ENCODE measurements at regions not wholly inside any gene's neighbourhood (a gene's known extent, or its start where the extent isn't known, plus 50 kb on each side); places are given as distances from the start of the nearest gene placed in this dataset.
A peak's percentile ranks its signal among the peaks of the same experiment; 100 is the strongest.

DNA sequence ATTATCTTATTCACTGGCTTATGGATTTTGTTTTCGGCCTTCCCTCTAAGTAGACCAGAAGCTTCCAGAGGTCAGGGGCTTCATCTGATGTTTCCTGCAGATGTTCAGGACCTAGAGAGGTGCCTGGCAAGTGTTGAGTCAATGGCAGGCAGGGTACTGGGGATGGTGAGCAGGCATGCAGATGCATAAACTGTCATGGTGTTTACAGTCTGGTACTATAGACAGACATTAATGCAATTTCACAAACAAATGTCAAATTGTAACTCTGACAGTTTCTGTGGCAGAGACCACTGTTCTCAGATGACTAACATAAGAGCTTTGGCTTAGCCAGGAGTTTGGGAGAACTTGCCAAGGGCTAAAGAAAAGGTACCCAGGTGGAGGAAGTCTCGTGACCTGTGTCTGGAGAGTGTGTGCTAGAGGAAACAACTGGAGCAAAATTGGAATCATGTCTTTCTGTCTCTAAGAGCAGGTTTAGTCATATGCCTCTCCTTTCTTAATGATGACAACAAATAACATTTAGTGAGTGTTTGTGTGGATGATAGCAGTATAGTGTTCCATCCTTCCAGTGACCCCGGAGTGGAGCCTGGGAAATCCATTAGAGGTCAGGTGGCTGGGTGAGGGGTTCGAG lies 53.7 kb upstream of the TRAK1 start:
- no peak for DNase-seq (ENCODE audit: low spot score)

- DNase-seq (ENCODE audit: low spot score), result no peak
Measured at GRCh38 chr3:42036483-42036823, 54.7 kb upstream of the TRAK1 start.

DNA sequence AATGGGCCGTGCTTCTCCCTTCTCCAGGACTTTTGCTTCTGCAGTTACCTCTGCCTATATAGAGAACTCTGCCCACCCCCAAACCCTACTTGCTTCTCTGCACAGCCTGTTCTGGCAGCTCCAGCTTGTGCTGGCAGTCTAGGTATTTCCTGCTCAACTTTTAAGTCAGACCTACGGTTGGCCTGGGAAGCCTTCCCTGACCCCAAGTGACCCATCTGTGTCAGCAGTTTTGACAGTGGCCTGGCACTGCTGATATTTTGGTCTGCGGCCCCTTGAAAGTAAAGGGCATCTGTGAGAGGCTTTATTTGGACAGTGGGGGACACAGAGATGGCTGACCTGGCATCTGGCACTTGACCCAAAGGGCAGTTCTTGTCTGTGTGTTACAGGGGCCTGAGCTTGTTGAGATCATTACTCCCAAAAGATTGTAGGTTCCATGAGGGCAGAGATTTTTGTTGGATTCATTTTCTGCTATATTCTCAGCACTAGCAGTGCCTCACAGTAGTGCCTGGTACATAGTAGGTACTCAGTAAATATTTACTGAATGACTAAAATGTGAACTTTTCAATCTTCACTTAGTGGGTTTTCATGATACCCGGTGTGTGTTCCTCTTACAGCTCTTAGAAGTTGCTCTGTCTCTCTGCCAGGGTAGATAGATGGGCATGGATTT lies 55.2 kb upstream of the TRAK1 start:
- no peak for DNase-seq (ENCODE audit: low spot score)

DNA sequence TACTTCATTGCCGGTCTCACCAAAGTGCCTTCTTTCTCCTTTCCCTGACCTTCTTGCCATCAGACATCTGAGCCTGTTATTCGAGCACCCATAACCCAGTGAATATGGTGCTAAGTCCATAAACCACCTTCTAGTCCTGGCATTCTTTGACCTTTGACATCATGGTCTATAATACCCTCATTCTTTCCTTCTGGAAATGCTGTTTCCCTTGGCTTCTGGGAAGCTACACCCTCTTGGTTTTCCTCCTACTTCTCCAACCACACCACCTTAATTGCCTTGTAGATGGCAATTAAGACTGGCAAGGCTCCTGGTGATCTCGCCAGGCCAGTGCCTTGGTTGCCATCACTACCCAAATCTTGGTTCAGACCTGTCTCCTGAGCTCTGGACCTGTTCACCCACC lies 56.1 kb upstream of the TRAK1 start:
- DNase-seq (ENCODE audit: low spot score), result no peak

DNA sequence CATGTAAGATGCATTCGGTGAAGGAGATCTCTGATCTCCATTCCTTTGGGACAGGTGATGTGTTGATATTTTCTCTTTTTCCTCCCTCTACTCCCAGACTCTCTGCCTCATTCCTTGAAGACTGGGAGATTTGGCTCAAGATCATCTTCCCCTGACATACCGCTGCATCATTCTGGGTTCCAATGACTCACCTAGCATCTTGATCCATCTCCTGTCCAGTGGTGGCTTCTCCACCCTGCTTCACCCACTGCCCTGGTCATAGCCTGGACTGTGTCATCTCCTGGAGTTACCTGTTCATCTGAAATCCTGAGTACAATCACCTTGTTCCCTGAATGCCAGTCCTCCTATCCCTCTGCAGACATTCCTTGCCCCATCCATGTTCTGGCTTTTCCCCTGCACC lies 57.4 kb upstream of the TRAK1 start:
- no peak for DNase-seq (ENCODE audit: low spot score)

GRCh38 chr3:42032693-42033349 lies 58.3 kb upstream of the TRAK1 start:
- DNase-seq (ENCODE audit: low spot score), result no peak

- DNase-seq (ENCODE audit: low spot score), result no peak
Measured at GRCh38 chr3:42031808-42032480, 59.2 kb upstream of the TRAK1 start.

DNA sequence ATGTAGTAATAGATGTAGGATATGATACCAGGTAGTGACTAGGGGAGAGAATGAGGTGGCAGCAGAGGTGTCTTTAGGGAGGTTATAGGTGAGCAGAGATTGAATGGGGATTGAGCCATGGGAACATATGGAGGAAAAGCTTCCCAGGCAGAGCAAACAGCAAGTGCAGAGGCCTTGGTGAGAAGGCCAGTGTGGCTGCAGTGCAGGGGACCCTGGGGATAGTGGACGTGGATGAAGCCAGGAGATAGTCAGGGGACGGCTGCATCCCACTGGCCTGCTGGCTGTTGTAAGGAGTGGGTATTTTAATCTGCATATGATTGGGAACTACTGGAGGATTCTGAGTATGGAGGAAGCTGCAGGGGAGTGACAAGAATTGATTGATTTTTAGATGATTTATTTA lies 62.7 kb upstream of the TRAK1 start:
- no peak for DNase-seq (ENCODE audit: low spot score)

GRCh38 chr3:42027571-42027970 lies 63.6 kb upstream of the TRAK1 start:
- DNase-seq (ENCODE audit: low spot score), result no peak

DNA sequence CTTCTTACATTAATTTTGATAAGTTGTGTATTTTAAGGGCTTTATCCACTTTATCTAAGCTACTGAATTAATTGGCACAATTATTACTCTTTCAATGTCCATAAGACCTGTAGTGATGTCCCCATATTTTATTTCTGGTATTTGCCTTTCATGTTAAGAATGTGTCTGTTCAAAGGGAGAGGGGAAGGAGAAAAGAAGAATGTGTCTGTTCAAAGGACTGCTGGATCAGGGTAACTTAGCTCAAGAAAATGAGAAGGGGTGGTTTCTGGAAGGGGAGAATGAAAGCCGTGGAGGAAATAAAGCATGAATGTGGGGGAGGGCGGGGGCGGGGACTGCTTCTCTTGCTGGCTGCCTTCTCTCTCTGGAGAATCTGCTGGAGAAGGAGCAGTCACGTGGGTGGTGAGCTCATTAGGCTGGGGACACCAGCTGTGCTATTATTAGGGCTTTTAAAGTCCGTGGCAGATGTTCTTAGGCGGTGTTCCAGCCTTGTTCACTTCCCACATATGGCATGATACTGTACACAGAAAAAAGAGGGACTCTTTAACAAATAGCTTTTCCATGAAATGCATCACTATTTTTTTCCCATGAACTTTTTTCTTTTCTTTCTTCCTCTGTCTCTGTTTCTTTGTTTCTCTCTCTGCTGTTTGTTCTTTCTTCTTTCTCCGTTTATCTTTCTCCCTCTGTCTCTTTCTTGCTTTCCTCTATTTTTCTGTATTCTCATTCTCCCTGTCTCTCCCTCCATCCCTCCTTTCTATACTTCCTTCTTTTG lies 63.7 kb upstream of the ULK4 start:
- DNase-seq (ENCODE audit: low spot score), result peak; percentile 22

DNA sequence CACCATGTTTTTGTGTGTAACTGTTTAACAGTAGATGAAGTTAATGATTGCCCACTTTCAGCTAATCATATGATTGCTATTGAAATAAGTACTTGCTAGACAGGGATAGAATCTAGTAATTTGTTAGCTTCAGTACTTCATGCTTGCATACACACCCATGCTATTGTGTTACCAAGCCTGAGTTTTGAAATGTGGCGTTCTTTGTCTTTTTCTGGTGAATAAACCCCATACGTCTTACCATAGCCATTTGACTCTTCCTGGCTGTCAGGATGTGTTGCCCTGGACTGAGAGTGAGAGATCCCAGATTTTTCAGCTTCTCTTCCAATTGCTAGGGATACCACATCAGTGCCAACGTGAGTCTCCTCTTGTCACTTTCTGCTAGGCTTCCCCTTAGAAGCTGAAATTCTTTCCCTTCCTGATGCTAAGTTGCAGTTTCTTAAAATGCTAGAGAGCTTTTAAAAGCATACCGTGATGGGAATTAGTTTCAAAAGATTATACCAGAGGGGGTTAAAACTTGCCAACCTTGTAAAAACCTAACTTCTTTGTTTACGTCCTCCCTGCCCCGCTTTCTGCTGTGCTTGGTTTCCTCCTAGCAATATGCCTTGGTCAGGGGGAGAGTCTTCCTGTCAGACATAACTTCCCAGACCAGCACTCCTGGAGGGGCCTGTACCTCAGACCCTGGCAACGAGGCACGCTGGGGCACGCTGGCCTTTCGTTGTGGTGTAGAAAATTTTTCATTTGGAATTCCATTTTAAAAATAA lies 62.9 kb upstream of the ULK4 start:
- DNase-seq (ENCODE audit: low spot score), result no peak

DNA sequence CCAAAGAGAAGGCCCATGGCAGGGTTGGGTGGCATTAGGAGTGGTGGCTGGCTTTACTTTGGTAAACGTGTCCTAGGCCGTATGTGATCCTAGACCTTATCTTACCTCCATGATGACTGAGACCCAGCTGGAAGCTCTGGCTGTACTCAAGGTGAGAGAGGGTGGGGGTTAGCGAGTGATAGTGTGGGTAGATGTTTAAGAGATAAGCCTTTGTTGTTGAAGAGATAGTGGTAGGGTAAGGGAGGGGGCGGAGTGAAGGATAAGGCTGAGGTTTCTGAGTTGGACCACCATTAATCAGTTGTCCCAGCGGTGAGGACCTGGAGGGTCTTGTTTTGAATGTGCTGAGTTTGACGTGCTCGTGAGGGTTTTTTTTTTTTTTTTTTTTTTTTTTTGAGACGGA lies 61.5 kb upstream of the ULK4 start:
- DNase-seq (ENCODE audit: low spot score), result no peak

- DNase-seq (ENCODE audit: low spot score), result no peak
Measured at GRCh38 chr3:42022355-42022754, 60.5 kb upstream of the ULK4 start.

DNA sequence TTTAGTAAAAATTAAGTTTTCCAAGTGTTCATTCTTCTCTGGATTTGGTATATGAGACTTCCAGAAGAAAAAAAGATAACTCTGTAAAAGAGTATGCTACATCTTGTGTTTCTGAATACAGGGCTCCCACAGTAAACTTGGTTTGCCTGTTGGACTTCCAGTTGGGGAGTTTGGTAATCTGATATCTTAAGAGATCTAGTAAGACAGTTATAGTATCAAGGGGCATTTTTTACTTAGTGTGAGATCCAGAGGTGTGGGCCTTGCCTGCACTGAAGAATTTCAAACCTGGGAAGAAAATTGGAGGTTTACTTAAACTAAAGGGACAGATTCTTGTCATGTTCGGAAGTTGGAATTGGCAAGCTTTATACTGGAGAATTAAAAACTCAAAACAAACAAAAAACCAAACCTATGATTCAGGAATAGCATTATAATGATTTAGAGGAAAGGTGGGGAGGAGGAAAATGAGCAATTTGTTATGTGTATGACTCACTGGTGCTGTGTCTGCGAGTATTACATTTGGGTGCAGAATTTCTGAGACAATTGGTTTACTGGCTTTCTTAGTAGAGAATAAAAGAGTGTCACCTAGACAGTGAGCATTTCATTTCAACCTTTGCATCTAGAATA lies 58.9 kb upstream of the ULK4 start:
- no peak for DNase-seq (ENCODE audit: low spot score)

- no peak for DNase-seq (ENCODE audit: low spot score)
Measured at GRCh38 chr3:42019953-42020260, 58.0 kb upstream of the ULK4 start.

DNA sequence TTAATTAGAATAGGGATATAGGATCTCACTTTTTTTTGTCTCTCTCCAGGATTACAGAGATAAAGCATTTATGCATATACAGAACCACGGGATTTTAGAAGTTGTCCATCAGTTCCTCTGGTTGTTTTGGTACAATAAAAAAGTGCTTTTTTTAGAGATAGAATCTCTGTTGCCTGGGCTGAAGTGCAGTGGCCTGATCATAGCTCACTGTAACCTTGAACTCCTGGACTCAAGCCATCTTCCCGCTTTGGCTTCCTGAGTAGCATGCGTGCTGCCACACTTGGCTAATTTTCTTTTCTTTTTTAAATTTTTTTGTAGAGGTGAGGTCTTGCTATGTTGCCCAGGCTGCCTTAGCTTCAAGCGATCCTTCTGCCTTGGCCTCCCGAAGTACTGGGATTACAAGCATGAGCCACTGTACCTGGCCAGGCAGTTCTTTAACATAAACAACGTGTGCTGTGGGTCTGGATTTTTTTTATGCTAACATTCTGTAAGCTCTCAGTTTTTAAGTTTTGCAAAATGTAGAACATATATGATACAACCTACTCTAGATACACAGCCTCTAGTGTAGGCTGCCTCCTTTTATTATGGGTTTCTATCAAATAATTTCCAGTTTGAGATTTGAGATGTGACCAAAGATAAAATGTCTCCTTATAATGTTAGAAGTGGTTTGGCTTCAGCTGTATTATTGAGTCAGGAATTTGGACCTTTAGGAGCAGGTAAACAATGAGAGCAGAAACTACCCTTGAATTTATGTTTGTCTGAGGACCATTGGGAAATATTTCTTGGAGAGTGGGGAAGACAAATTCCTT lies 57.4 kb upstream of the ULK4 start:
- DNase-seq (ENCODE audit: low spot score), result no peak

DNA sequence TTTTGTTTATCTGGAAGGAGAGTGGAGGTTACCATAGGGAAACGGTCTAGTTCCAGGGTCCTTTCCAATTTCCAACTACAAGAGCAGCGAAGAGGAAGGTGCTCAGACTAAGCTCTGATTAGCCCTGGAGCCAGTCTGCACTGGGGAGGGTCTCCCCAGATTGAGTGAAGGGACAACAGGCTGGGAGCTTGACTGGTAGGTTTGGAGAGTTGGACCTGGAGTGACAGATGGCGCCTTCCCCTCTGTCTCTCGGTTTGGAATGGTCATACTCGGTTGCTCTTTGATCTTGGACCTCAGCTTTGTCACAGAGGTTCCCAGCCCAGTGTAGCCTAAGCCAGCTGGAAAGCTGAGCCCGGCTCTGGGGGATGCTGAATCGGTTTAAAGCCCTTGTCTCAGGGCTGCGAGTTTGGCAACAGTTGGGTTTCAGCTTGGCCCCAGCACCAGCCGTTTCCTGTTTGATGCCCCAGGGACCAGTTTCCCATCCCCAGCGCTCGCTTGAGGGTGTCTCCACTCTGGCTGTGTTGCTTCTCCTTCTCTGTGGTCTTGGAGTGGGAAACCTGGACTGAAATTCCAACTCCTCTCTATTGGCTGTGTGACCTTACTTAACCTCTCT lies 53.1 kb upstream of the ULK4 start:
- no peak for DNase-seq (ENCODE audit: low spot score)

GRCh38 chr3:42014458-42014920 lies 52.6 kb upstream of the ULK4 start:
- no peak for DNase-seq (ENCODE audit: low spot score)

GRCh38 chr3:42013691-42014457 lies 52.0 kb upstream of the ULK4 start:
- no peak for DNase-seq (ENCODE audit: low spot score)
